IPS-NIHi7 (cell line): ENCODE measurements at regions not wholly inside any gene's neighbourhood (a gene's known extent, or its start where the extent isn't known, plus 50 kb on each side); places are given as distances from the start of the nearest gene placed in this dataset.

ENCODE experiments used
- DNase-seq: peaks from one replicate; pipeline ENCODE4 v3.0.0; 2012; ENCODE audit warnings: mixed read lengths; ENCODE audit errors: extremely low spot score

DNA sequence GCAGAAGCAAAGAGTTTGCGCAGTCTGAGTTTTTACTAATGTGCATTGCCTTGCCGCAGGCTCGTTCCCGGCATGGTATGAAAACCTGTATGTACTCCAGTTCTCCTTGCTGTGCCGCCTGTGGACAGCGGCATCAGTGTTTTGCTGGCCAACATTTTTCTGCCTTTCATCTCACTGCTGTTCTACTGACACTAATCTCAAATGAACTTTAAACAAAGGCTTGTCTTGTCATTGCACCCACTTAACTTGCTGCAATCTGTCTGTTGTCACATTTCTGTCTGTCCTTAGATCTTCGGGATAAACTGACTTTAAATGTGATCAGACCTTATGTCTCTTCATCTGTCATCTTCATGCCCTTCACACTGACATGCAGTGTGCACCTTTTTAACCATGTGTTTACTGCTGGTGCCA lies 71.7 kb upstream of the ZNRF2 start:
- DNase-seq = no peak

DNA sequence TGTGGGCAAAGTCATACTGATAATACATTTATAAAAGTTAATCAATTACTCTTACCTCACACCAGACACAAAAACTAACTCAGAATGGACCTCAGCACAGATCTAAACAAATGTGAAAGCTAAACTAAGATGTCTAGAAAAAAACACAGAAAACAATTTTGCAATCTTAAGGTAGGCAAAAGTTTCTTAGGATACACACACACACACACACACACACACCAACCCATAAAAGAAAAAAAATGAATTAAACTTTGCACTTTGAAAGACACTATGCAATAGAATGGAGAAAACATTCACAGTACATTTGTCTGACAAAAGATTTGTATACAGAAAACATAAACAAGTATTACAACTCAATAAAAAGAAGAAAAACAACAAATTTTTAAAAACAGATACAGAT lies 70.8 kb upstream of the ZNRF2 start:
- DNase-seq = no peak

DNA sequence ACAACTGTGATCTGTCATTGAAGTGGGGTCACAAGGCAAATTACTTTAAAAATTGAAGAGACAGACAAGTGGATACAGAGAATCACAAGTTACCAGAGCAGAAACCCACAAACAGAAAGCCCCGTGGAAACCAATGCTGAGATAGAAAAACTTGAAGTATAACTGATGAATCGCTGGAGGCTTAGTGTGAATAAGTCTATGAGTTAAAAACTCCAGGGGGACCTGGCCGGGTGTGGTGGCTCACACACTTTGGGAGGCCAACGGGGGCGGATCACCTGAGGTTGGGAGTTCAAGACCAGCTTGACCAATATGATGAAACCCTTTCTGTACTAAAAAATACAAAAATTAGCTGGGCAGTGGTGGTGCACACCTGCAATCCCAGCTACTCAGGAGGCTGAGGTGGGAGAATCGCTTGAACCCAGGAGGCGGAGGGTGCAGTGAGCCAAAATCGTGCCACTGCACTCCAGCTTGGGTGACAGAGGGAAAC lies 69.7 kb upstream of the ZNRF2 start:
- no peak for DNase-seq

DNA sequence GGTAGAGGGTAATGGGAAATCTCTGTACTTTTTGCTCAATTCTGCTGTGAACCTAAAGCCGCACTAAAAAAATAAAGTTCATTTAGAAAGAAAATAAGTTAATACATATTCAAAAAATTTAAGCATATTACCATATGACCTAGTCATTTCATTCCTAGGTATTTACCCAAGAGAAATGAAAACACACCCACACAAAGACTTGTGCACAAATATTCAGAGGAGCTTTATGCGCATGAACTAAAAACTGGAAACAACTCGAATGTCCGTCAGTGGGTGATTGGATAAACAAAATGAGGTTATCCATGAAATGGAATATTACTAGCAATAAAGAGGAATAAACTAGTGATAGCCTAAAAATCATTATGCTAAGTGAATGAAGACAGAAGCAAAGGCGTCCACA lies 62.6 kb upstream of the ZNRF2 start:
- no peak for DNase-seq

DNA sequence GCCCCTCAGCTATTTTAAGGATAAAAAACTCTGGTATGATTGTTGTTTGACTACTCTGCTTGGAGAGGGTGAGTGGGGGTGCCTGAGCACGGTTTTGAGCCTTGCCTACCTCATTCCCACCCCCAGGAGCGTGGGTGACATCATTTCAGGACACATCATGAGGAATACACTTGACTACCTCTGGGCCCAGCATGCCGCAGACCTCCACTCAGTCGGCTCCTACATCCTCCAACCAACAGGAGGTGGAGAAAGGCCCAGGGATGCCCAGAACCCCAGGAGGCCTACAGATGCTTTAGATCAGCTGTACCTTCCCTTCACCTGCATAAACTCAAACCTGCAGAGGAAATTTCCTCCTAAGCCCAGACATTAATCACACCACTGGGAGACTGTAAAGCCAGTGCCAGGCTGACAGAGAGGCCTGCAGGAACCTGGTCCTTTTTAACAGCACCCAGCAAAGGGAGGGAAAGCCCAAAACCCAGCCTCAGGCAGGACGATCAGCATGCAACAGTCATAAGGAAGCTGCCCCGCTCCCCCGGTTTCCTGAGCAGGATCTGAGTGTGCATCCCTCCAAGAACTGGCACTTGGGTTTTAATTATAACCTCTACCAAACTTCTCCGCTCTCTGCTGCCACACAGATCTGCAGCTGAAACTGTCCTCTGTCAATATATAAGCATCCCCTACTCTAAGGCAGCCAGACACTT lies 61.7 kb upstream of the ZNRF2 start:
- DNase-seq = no peak

DNA sequence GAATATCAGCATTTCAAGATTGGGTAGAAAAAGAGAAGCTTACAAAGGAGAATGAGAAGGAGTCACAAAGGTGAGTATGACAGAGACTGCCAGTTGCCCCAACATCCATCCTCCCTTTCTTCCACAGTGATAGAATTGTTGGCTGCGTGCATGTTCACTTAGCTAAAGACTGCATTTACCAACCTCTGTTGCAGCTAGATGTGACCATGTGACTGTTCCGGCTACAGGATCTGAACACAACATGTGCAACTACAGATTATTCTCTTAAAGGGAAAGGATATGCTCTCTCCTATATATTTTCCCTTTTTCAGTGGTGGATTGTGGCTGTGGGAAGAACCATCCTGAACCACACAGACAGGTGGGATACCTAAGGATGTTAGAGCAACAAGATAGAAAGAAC lies 60.5 kb upstream of the ZNRF2 start:
- no peak for DNase-seq

DNA sequence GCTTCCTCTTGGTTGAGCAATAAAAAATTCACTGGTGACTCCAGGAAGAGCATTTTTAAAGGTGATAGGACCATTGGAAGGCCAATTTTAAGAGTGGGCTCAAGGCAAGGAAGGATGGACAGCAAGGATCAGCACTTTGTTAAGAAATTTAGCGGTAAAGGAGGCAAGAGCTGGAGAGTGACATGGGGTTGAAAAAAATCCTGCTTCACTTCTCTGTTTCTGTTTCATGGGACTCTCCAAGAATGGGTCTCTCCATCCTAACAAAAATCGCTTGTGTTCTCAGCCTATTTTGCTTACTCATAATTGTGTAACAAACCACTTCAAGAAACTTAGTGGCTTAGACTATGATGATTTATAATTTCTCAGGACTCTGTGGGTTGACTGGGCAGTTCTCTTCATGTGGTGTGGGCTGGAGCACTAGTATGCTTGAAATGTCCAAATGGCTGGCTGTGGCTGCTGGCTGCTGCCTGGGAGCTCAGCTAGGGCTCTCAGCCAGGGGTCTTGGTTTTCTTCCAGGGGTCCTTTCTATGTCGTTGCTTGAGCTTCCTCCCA lies 59.8 kb upstream of the ZNRF2 start:
- DNase-seq = no peak

DNA sequence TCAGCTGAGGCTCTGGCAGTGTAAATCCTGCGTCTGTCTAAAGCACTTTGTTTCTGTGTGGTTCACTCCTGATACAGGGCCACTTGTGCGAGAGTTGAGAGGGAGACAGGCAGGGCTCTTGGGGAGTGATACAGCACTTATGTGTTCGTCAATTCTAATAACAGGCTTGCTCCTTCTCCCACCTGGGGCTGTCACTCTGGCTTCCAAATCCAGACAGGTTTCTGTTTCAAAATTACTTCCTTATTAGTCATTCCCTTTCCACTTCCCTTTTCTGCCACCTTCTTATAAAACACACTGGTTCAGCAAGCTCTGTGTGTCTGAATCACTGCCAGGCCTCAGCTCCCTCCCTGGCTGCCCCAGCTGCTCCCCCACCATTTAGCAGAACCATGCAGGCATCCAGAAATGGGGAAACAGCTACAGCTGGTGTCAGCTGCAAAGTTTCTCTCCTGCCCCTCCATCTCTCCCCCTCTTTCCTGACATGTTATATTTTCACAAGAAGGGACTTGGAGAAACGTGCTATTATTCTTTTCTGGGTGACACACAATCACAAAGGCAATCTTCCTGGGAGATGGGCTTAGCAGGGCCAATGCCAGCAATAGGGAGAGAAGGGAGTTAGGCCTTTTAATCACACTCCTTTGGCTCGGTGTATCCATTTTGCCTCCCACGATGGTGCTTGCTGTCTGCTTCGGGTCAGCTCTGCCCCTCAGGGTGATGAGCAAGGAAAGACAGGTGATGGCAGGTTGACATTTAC lies 58.4 kb upstream of the ZNRF2 start:
- no peak for DNase-seq

DNA sequence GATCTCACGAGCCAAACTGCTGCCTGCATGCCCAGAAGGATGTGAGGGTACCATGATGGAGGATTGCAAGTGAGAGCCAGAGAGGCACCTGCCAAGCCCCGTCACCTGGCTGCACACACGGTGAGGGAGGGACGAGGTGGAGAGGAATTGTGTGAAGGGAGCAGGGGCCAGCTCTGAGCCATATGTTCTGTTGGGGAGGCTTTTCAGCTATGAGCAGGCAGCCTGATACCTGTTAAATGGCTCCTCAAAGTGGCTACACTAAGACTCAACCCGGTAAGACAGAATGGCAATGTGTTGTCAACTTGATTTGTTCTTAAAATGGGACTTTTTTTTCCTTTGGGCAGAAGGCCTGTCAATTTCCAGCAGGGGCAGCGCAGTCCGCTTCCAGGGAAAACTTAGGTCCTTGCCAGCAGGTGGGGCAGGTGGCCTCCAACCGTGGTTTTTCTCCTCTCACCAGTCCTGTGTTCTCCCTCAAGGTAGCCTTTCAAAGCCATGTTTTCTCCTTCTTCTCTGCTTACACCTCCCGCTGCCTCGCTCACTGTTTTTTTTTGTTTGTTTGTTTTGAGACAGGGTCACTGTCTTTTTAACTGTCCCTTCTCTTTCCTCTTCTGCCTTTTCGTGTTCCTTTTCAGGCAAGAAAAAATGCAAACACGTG lies 57.7 kb upstream of the ZNRF2 start:
- DNase-seq = peak; percentile 77

DNA sequence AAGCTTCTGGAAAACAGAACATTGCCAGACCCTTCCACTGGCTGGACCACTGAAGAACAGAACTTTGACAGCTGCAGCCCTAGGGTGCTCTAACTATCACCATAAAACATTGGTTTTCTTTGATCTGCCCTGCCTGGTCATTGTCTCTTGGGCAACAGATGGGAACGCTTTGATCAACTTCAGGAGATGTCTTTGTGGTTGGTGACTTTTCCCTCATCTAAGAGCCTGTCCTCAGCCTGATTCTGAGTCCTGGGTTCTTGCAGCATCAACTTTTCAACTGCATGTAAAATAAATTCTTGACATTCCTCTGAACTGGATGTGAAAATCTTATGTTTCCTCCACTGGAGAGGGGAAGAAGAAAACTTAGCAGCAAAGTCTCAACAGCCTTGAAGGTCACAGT lies 53.1 kb upstream of the ZNRF2 start:
- DNase-seq = no peak

DNA sequence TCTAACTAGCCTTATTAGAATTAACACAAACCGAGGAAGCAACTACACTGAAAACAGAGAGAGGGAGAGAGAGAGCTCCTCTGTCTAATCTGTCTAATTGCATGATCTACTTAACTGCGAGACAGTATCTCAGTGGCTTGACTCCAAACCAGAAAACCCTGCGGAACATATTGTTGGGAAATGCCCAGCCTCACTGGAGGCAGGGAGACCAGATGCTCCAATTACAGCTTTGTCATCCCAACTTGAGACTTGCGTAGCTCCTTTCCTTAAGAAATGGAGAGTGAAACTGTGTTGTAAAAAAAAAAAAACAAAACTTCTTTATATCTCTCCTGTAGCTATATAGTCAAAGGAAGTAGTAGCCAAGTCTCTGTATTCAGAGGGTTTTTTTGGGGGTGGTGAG lies 52.0 kb upstream of the ZNRF2 start:
- DNase-seq = no peak
